ENCODE measurements at regions not wholly inside any gene's neighbourhood (a gene's known extent, or its start where the extent isn't known, plus 50 kb on each side); places are given as distances from the start of the nearest gene placed in this dataset.
"Not testable (repeated sequence)": the region's sequence is repeated elsewhere in the genome, so short reads cannot be mapped to it uniquely, and the experiment has no call there.

GRCh38 chr2:3115301-3116042, 262.1 kb downstream of the EIPR1 start:
- DNase-seq: no peak

GRCh38 chr2:3114406-3115185, 263.0 kb downstream of the EIPR1 start:
- DNase-seq: peak; percentile 30

GRCh38 chr2:3113769-3114168, 263.8 kb downstream of the EIPR1 start:
- DNase-seq: no peak

- DNase-seq: no peak
Measured at GRCh38 chr2:3113122-3113521, 264.5 kb downstream of the EIPR1 start.

GRCh38 chr2:3112553-3112952, 265.1 kb downstream of the EIPR1 start:
- DNase-seq: no peak

- DNase-seq: no peak
Measured at GRCh38 chr2:3112131-3112530, 265.5 kb downstream of the EIPR1 start.

GRCh38 chr2:3110994-3111666, 266.5 kb downstream of the EIPR1 start:
- DNase-seq: no peak

GRCh38 chr2:3110555-3110954, 267.1 kb downstream of the EIPR1 start:
- no peak for DNase-seq

- no peak for DNase-seq
Measured at GRCh38 chr2:3108710-3109702, 268.6 kb downstream of the EIPR1 start.

- DNase-seq: no peak
Measured at GRCh38 chr2:3108105-3108504, 269.5 kb downstream of the EIPR1 start.

- DNase-seq: no peak
Measured at GRCh38 chr2:3107567-3107966, 270.1 kb downstream of the EIPR1 start.

GRCh38 chr2:3105814-3106569, 271.6 kb downstream of the EIPR1 start:
- no peak for DNase-seq

- DNase-seq: not testable (repeated sequence)
Measured at GRCh38 chr2:3104958-3105813, 272.4 kb downstream of the EIPR1 start.

- DNase-seq: no peak
Measured at GRCh38 chr2:3104261-3104660, 273.4 kb downstream of the EIPR1 start.

GRCh38 chr2:3102922-3103569, 274.6 kb downstream of the EIPR1 start:
- no peak for DNase-seq

- no peak for DNase-seq
Measured at GRCh38 chr2:3102081-3102921, 275.3 kb downstream of the EIPR1 start.

- DNase-seq: peak; percentile 59
Measured at GRCh38 chr2:3101016-3101942, 276.3 kb downstream of the EIPR1 start.

All from tongue (tissue), 1 donor.